GM19397 (cell line): ENCODE measurements at regions not wholly inside any gene's neighbourhood (a gene's known extent, or its start where the extent isn't known, plus 50 kb on each side); places are given as distances from the start of the nearest gene placed in this dataset.
A peak's percentile ranks its signal among the peaks of the same experiment; 100 is the strongest.

ENCODE experiments used
- ATAC-seq: cut with Tn5 transposase; IDR thresholded peaks from one replicate; pipeline ENCODE4 v1.9.1; 2021; ENCODE audit warnings: mild to moderate bottlenecking, moderate library complexity; ENCODE audit not compliant: unreplicated experiment

GRCh38 chr2:60400462-60401246, 152.8 kb downstream of the BCL11A start:
- no peak for ATAC-seq

GRCh38 chr2:60394463-60394862, 159.0 kb downstream of the BCL11A start:
- no peak for ATAC-seq

GRCh38 chr2:60391649-60392375, 161.6 kb downstream of the BCL11A start:
- no peak for ATAC-seq

GRCh38 chr2:60391230-60391629, 162.2 kb downstream of the BCL11A start:
- no peak for ATAC-seq

- no peak for ATAC-seq
Measured at GRCh38 chr2:60386436-60386835, 167.0 kb downstream of the BCL11A start.

- no peak for ATAC-seq
Measured at GRCh38 chr2:60385648-60386047, 167.8 kb downstream of the BCL11A start.

- no peak for ATAC-seq
Measured at GRCh38 chr2:60383401-60384143, 169.9 kb downstream of the BCL11A start.

- ATAC-seq, result no peak
Measured at GRCh38 chr2:60380411-60380810, 173.0 kb downstream of the BCL11A start.

- ATAC-seq, result no peak
Measured at GRCh38 chr2:60379684-60380083, 173.8 kb downstream of the BCL11A start.

GRCh38 chr2:60379216-60379615, 174.2 kb downstream of the BCL11A start:
- no peak for ATAC-seq

- no peak for ATAC-seq
Measured at GRCh38 chr2:60377825-60378224, 175.6 kb downstream of the BCL11A start.

GRCh38 chr2:60376252-60376651, 177.2 kb downstream of the BCL11A start:
- no peak for ATAC-seq

- ATAC-seq, result no peak
Measured at GRCh38 chr2:60371681-60372080, 181.8 kb downstream of the BCL11A start.

GRCh38 chr2:60371219-60371618, 182.2 kb downstream of the BCL11A start:
- no peak for ATAC-seq

- ATAC-seq, result no peak
Measured at GRCh38 chr2:60370814-60371213, 182.6 kb downstream of the BCL11A start.

GRCh38 chr2:60368456-60368855, 185.0 kb downstream of the BCL11A start:
- ATAC-seq, result no peak

- peak; percentile 59 for ATAC-seq
Measured at GRCh38 chr2:60366135-60366712, 187.2 kb downstream of the BCL11A start.

GRCh38 chr2:60365556-60365955, 187.9 kb downstream of the BCL11A start:
- ATAC-seq, result no peak

- ATAC-seq, result no peak
Measured at GRCh38 chr2:60364491-60364890, 189.0 kb downstream of the BCL11A start.

- no peak for ATAC-seq
Measured at GRCh38 chr2:60361498-60361897, 192.0 kb downstream of the BCL11A start.

- no peak for ATAC-seq
Measured at GRCh38 chr2:60359569-60359968, 193.9 kb downstream of the BCL11A start.
